ENCODE measurements at regions not wholly inside any gene's neighbourhood (a gene's known extent, or its start where the extent isn't known, plus 50 kb on each side); places are given as distances from the start of the nearest gene placed in this dataset.

GRCh38 chr13:81677857-81678256 is 1336.9 kb upstream of the SPRY2 start:
- H3K4me1 ChIP-seq (ENCODE audit: insufficient read depth, low read length): no peaks in the 10 kb centered on the region
- no peaks in the 10 kb centered on the region for H3K79me2 ChIP-seq (ENCODE audit: insufficient read depth, low read length)
- H2AFZ ChIP-seq (ENCODE audit: low read length): no peak overlapping the region
- DNase-seq (ENCODE audit: insufficient read length, low spot score, missing footprints): no peak
- no peak overlapping the region for H3K4me2 ChIP-seq (ENCODE audit: insufficient read depth, low read length)
- no peak overlapping the region for H3K4me3 ChIP-seq (ENCODE audit: insufficient read depth, low read length)
- no peak overlapping the region for H3K27ac ChIP-seq (ENCODE audit: low read depth, low read length)
- TF ChIP-seq CTCF (IDR thresholded peaks at IDR 0.05; ENCODE audit: extremely low read depth, low read depth, low read length): no peak
- H3K27me3 ChIP-seq (ENCODE audit: insufficient read depth, low read length): no peaks in the 10 kb centered on the region
- peaks cover 5% of the 10 kb centered on the region for H3K9me3 ChIP-seq (ENCODE audit: low read depth, low read length)
- no peaks in the 10 kb centered on the region for H3K36me3 ChIP-seq (ENCODE audit: insufficient read depth, low read length)
- no peaks in the 10 kb centered on the region for H4K20me1 ChIP-seq (ENCODE audit: insufficient read depth, low read length)

GRCh38 chr13:81676008-81676407 is 1335.1 kb upstream of the SPRY2 start:
- DNase-seq (ENCODE audit: insufficient read length, low spot score, missing footprints): no peak
- peaks cover 5% of the 10 kb centered on the region for H3K9me3 ChIP-seq (ENCODE audit: low read depth, low read length)
- no peaks in the 10 kb centered on the region for H3K79me2 ChIP-seq (ENCODE audit: insufficient read depth, low read length)
- H3K27me3 ChIP-seq (ENCODE audit: insufficient read depth, low read length): no peaks in the 10 kb centered on the region
- H3K36me3 ChIP-seq (ENCODE audit: insufficient read depth, low read length): no peaks in the 10 kb centered on the region
- no peak overlapping the region for H2AFZ ChIP-seq (ENCODE audit: low read length)
- no peaks in the 10 kb centered on the region for H3K4me1 ChIP-seq (ENCODE audit: insufficient read depth, low read length)
- H4K20me1 ChIP-seq (ENCODE audit: insufficient read depth, low read length): no peaks in the 10 kb centered on the region
- H3K27ac ChIP-seq (ENCODE audit: low read depth, low read length): no peak overlapping the region
- H3K4me2 ChIP-seq (ENCODE audit: insufficient read depth, low read length): no peak overlapping the region
- H3K4me3 ChIP-seq (ENCODE audit: insufficient read depth, low read length): no peak overlapping the region
- no peak for TF ChIP-seq CTCF (IDR thresholded peaks at IDR 0.05; ENCODE audit: extremely low read depth, low read depth, low read length)

GRCh38 chr13:81671064-81671463 is 1330.1 kb upstream of the SPRY2 start:
- Histone ChIP-seq H3K27me3 (ENCODE audit: insufficient read depth, low read length) (no peaks in the 10 kb centered on the region), H3K4me1 (ENCODE audit: insufficient read depth, low read length) (no peaks in the 10 kb centered on the region), H3K9me3 (ENCODE audit: low read depth, low read length) (peaks cover 4% of the 10 kb centered on the region), H3K36me3 (ENCODE audit: insufficient read depth, low read length) (no peaks in the 10 kb centered on the region), H3K4me2 (ENCODE audit: insufficient read depth, low read length) (no peak overlapping the region), H3K79me2 (ENCODE audit: insufficient read depth, low read length) (no peaks in the 10 kb centered on the region), H2AFZ (ENCODE audit: low read length) (no peak overlapping the region), H3K27ac (ENCODE audit: low read depth, low read length) (no peak overlapping the region), H4K20me1 (ENCODE audit: insufficient read depth, low read length) (no peaks in the 10 kb centered on the region), H3K4me3 (ENCODE audit: insufficient read depth, low read length) (no peak overlapping the region)
- no peak for DNase-seq (ENCODE audit: insufficient read length, low spot score, missing footprints)
- TF ChIP-seq CTCF (IDR thresholded peaks at IDR 0.05; ENCODE audit: extremely low read depth, low read depth, low read length): no peak

- Histone ChIP-seq H4K20me1 (ENCODE audit: insufficient read depth, low read length) (no peaks in the 10 kb centered on the region), H3K4me3 (ENCODE audit: insufficient read depth, low read length) (no peak overlapping the region), H2AFZ (ENCODE audit: low read length) (no peak overlapping the region), H3K9me3 (ENCODE audit: low read depth, low read length) (peaks cover under 1% of the 10 kb centered on the region), H3K27ac (ENCODE audit: low read depth, low read length) (no peak overlapping the region), H3K79me2 (ENCODE audit: insufficient read depth, low read length) (no peaks in the 10 kb centered on the region), H3K4me2 (ENCODE audit: insufficient read depth, low read length) (no peak overlapping the region), H3K27me3 (ENCODE audit: insufficient read depth, low read length) (no peaks in the 10 kb centered on the region), H3K4me1 (ENCODE audit: insufficient read depth, low read length) (no peaks in the 10 kb centered on the region), H3K36me3 (ENCODE audit: insufficient read depth, low read length) (no peaks in the 10 kb centered on the region)
- no peak for DNase-seq (ENCODE audit: insufficient read length, low spot score, missing footprints)
- no peak for TF ChIP-seq CTCF (IDR thresholded peaks at IDR 0.05; ENCODE audit: extremely low read depth, low read depth, low read length)
Measured at GRCh38 chr13:81670048-81670447, 1329.1 kb upstream of the SPRY2 start.

All from osteoblast (primary cell).